OCI-LY7 (cell line): ENCODE measurements at regions not wholly inside any gene's neighbourhood (a gene's known extent, or its start where the extent isn't known, plus 50 kb on each side); places are given as distances from the start of the nearest gene placed in this dataset.

Experiments
- EZH2phosphoT487 ChIP-seq: fragments of 200-600 bp; sonication (generic); IDR thresholded peaks from 2 replicates; pipeline ENCODE4 v1.6.1; 2018; ENCODE audit warnings: low read depth, borderline replicate concordance, mild to moderate bottlenecking, mixed run types, antibody characterized with exemption, low read length, moderate library complexity, mixed read lengths
- TF ChIP-seq, protein P1 (sequence below): fragments of 200-600 bp; sonication (generic); conservative IDR thresholded peaks from 2 replicates; pipeline ENCODE4 v1.5.1; 2014; ENCODE audit warnings: mild to moderate bottlenecking, antibody characterized with exemption, low read length, moderate library complexity, mixed read lengths

DNA sequence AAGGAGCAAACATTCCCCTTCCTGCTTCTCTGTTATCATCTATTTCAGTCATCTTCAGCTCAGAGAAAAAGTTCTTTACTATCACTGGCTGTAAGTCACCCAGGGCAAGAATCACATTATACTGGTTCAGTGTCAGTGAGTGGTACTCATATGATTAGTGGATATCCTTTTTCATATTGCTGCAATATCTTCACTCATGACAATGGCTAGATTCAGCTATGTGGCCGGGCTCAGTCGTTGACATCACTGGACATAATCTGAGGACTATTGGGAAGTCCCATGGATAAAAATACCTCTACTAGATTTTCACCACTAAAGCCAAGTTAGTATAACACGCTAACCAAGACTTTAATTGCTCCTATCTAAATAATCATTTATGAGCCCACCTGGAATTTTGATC lies 91.3 kb upstream of the UBE2E2 start:
- TF ChIP-seq, protein P1, sequence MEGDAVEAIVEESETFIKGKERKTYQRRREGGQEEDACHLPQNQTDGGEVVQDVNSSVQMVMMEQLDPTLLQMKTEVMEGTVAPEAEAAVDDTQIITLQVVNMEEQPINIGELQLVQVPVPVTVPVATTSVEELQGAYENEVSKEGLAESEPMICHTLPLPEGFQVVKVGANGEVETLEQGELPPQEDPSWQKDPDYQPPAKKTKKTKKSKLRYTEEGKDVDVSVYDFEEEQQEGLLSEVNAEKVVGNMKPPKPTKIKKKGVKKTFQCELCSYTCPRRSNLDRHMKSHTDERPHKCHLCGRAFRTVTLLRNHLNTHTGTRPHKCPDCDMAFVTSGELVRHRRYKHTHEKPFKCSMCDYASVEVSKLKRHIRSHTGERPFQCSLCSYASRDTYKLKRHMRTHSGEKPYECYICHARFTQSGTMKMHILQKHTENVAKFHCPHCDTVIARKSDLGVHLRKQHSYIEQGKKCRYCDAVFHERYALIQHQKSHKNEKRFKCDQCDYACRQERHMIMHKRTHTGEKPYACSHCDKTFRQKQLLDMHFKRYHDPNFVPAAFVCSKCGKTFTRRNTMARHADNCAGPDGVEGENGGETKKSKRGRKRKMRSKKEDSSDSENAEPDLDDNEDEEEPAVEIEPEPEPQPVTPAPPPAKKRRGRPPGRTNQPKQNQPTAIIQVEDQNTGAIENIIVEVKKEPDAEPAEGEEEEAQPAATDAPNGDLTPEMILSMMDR, result no peak
- TF ChIP-seq EZH2phosphoT487, result no peak
